MM.1S (cell line): ENCODE measurements at regions not wholly inside any gene's neighbourhood (a gene's known extent, or its start where the extent isn't known, plus 50 kb on each side); places are given as distances from the start of the nearest gene placed in this dataset.

Source experiments
- DNase-seq: peaks from one replicate; pipeline ENCODE4 v3.0.0-alpha.2; 2015
- H2AFZ ChIP-seq: fragments of 300-600 bp; sonication (generic); 2 replicates; pipeline ENCODE4 v1.6.0; 2016; ENCODE audit warnings: antibody characterized with exemption, low read length
- H3F3A ChIP-seq: fragments of 300-600 bp; sonication (generic); 2 replicates; pipeline ENCODE4 v1.6.1; 2016; ENCODE audit warnings: mild to moderate bottlenecking, antibody characterized with exemption, low read length, moderate library complexity, mixed read lengths; ENCODE audit not compliant: insufficient read depth
- H3K27ac ChIP-seq: fragments of 300-600 bp; sonication (generic); 2 replicates; pipeline ENCODE4 v1.5.1; 2016; ENCODE audit warnings: mild to moderate bottlenecking, low read length
- H3K27me3 ChIP-seq: fragments of 300-600 bp; sonication (generic); replicated peaks from 2 replicates; pipeline ENCODE4 v1.6.0; 2016; ENCODE audit warnings: low read length; ENCODE audit not compliant: insufficient read depth
- H3K36me3 ChIP-seq: fragments of 300-600 bp; sonication (generic); replicated peaks from 2 replicates; pipeline ENCODE4 v1.6.1; 2016; ENCODE audit warnings: mild to moderate bottlenecking, low read length, mixed read lengths; ENCODE audit not compliant: insufficient read depth
- H3K4me1 ChIP-seq: fragments of 300-600 bp; sonication (generic); 2 replicates; pipeline ENCODE4 v1.6.1; 2016; ENCODE audit warnings: low read length, mixed read lengths
- H3K4me2 ChIP-seq: fragments of 300-600 bp; sonication (generic); 2 replicates; pipeline ENCODE4 v1.6.0; 2016; ENCODE audit warnings: low read depth, low read length
- H3K4me3 ChIP-seq: fragments of 300-600 bp; sonication (generic); 2 replicates; pipeline ENCODE4 v1.5.1; 2016; ENCODE audit warnings: low read length, mixed read lengths
- H3K79me2 ChIP-seq: fragments of 300-600 bp; sonication (generic); 2 replicates; pipeline ENCODE4 v1.6.1; 2016; ENCODE audit warnings: mixed run types, low read length, mixed read lengths
- H3K9ac ChIP-seq: fragments of 300-600 bp; sonication (generic); 2 replicates; pipeline ENCODE4 v1.6.1; 2016; ENCODE audit warnings: low read length, mixed read lengths
- H3K9me2 ChIP-seq: fragments of 300-600 bp; sonication (generic); replicated peaks from 2 replicates; pipeline ENCODE4 v1.6.1; 2016; ENCODE audit warnings: mild to moderate bottlenecking, low read length, mixed read lengths; ENCODE audit not compliant: insufficient read depth
- H3K9me3 ChIP-seq: fragments of 300-600 bp; sonication (generic); replicated peaks from 2 replicates; pipeline ENCODE4 v1.6.1; 2016; ENCODE audit warnings: mild to moderate bottlenecking, low read length, mixed read lengths; ENCODE audit not compliant: insufficient read depth
- H4K20me1 ChIP-seq: fragments of 300-600 bp; sonication (generic); 2 replicates; pipeline ENCODE4 v1.6.1; 2016; ENCODE audit warnings: mild to moderate bottlenecking, low read length, moderate library complexity, mixed read lengths; ENCODE audit not compliant: insufficient read depth
- EZH2 ChIP-seq: fragments of 300-600 bp; sonication (generic); optimal IDR thresholded peaks from 2 replicates; pipeline ENCODE3; 2017; ENCODE audit warnings: low read depth, mild to moderate bottlenecking, antibody characterized with exemption, low read length, mixed read lengths
- EZH2phosphoT487 ChIP-seq: fragments of 300-600 bp; sonication (generic); IDR thresholded peaks from 2 replicates; pipeline ENCODE4 v1.6.1; 2018; ENCODE audit warnings: antibody characterized with exemption, low read length
- TF ChIP-seq, protein P1 (sequence below): fragments of 300-600 bp; sonication (generic); IDR thresholded peaks from 2 replicates; pipeline ENCODE4 v1.5.1; 2016; ENCODE audit warnings: antibody characterized with exemption, low read length, mixed read lengths

DNA sequence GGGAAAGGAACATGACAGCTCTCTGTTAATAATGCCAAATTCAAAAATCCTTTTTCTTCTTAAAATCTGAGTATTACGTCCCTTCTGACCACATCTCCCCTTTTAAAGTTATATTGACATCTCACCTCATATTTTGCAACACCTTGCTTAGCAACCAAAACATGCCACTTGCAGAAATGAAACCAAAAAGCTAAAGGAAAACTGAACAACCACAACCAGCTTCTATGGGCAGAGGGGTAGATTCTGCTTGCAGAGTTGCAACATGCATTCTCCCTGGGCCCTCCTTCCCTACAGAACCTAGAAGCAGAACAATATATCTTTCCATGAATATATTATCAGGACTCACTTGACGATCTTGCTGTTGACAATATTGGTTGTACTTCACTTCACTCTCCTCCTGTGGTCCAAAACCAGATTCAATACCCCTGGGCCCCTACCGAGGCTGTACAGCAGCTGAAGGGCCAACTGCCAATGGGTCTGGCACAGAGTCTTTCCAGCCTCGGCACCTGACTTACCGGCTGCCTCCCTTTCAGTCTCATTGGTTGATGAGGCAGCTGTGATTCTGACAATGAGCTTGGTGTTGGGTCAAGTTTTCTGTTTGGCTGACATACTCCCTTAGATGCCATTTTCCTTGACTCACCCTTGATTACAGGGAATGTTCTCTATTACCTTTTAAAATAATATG is 616.6 kb downstream of the ZEB2 start:
- no peaks in the 10 kb centered on the region for H4K20me1 ChIP-seq
- H3F3A ChIP-seq = no peaks in the 10 kb centered on the region
- H3K27me3 ChIP-seq = no peaks in the 10 kb centered on the region
- TF ChIP-seq EZH2phosphoT487 (no peak), EZH2 (no peak)
- TF ChIP-seq, protein P1, sequence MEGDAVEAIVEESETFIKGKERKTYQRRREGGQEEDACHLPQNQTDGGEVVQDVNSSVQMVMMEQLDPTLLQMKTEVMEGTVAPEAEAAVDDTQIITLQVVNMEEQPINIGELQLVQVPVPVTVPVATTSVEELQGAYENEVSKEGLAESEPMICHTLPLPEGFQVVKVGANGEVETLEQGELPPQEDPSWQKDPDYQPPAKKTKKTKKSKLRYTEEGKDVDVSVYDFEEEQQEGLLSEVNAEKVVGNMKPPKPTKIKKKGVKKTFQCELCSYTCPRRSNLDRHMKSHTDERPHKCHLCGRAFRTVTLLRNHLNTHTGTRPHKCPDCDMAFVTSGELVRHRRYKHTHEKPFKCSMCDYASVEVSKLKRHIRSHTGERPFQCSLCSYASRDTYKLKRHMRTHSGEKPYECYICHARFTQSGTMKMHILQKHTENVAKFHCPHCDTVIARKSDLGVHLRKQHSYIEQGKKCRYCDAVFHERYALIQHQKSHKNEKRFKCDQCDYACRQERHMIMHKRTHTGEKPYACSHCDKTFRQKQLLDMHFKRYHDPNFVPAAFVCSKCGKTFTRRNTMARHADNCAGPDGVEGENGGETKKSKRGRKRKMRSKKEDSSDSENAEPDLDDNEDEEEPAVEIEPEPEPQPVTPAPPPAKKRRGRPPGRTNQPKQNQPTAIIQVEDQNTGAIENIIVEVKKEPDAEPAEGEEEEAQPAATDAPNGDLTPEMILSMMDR = no peak
- no peak overlapping the region for H3K4me3 ChIP-seq
- H2AFZ ChIP-seq = no peak overlapping the region
- H3K9me2 ChIP-seq = no peaks in the 10 kb centered on the region
- no peaks in the 10 kb centered on the region for H3K9me3 ChIP-seq
- H3K9ac ChIP-seq = no peak overlapping the region
- H3K79me2 ChIP-seq = no peaks in the 10 kb centered on the region
- no peak overlapping the region for H3K27ac ChIP-seq
- DNase-seq = no peak
- no peak overlapping the region for H3K4me2 ChIP-seq
- H3K4me1 ChIP-seq = no peaks in the 10 kb centered on the region
- H3K36me3 ChIP-seq = no peaks in the 10 kb centered on the region

DNA sequence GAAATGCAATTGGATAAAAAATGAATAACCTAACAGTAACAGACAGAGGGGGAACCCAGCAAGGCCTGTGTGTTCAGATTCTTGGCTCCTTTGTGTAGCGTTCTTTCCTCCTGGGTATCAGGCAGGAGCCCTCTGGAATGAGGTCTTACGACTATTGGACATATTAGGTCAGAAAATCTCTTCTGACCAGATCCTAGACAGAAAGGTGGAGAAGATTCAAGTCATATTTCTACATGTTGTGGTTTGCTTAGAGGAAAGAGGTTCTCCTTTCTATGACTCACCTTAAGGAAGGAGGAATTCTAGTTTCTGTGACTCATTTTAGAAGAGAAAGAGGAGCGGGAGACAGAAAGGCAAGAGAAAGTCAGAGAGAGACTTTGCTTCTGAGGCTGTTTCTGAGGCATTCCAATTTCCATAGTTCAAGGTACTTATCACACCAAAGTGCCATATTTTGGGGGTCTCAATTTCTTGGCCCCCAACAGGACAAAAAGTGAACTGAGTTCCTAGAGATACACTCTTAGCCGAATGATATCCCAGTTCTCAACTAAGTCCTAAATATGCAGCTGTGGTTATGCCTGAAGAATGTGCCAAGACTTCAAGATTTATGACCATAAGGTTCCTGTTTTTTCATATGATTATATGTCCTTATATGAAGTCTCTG is 618.6 kb downstream of the ZEB2 start:
- no peak overlapping the region for H3K4me3 ChIP-seq
- no peak overlapping the region for H3K4me2 ChIP-seq
- H3K9me3 ChIP-seq = no peaks in the 10 kb centered on the region
- H3K9ac ChIP-seq = no peak overlapping the region
- no peak for TF ChIP-seq EZH2phosphoT487
- TF ChIP-seq, protein P1 = no peak
- TF ChIP-seq EZH2 = no peak
- H4K20me1 ChIP-seq = no peaks in the 10 kb centered on the region
- H3K27me3 ChIP-seq = no peaks in the 10 kb centered on the region
- H3K27ac ChIP-seq = no peak overlapping the region
- no peaks in the 10 kb centered on the region for H3K4me1 ChIP-seq
- H3K36me3 ChIP-seq = no peaks in the 10 kb centered on the region
- no peaks in the 10 kb centered on the region for H3K9me2 ChIP-seq
- no peaks in the 10 kb centered on the region for H3F3A ChIP-seq
- no peak for DNase-seq
- H2AFZ ChIP-seq = no peak overlapping the region
- no peaks in the 10 kb centered on the region for H3K79me2 ChIP-seq

DNA sequence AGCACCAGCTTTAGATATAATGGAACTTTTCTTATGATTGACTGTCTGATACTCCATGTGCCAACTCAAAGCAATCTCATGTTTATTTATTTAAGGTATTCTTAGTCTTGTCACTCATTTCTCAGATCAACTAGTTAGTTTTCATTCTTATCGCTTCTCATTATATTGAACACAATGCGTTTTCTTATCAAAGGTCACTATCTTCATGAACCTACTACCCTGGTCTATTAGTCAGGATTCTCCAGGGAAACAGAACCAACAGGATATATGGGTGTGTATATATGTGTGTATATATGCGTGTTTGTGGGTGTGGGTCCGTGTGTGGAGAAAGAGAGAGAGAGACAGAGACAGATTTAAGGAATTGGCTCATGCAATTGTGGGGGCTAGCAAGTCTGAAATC is 619.9 kb downstream of the ZEB2 start:
- H3K27me3 ChIP-seq = no peaks in the 10 kb centered on the region
- no peaks in the 10 kb centered on the region for H3K9me2 ChIP-seq
- TF ChIP-seq, protein P1 = no peak
- TF ChIP-seq EZH2 (no peak), EZH2phosphoT487 (no peak)
- H3K4me3 ChIP-seq = no peak overlapping the region
- no peaks in the 10 kb centered on the region for H3K9me3 ChIP-seq
- H3K27ac ChIP-seq = no peak overlapping the region
- no peak overlapping the region for H3K4me2 ChIP-seq
- no peak for DNase-seq
- H2AFZ ChIP-seq = no peak overlapping the region
- H4K20me1 ChIP-seq = no peaks in the 10 kb centered on the region
- no peaks in the 10 kb centered on the region for H3K4me1 ChIP-seq
- H3F3A ChIP-seq = no peaks in the 10 kb centered on the region
- H3K36me3 ChIP-seq = no peaks in the 10 kb centered on the region
- H3K79me2 ChIP-seq = no peaks in the 10 kb centered on the region
- no peak overlapping the region for H3K9ac ChIP-seq
